RWPE2 (cell line): ENCODE measurements at regions not wholly inside any gene's neighbourhood (a gene's known extent, or its start where the extent isn't known, plus 50 kb on each side); places are given as distances from the start of the nearest gene placed in this dataset.

Experiments used
- ATAC-seq: fragments of 200-7000 bp; cut with Tn5 transposase; 3 replicates; pipeline ENCODE4 v1.9.1; 2021; ENCODE audit warnings: low read depth
- DNase-seq: peaks from one replicate; pipeline ENCODE4 v3.0.0-alpha.2; 2020; ENCODE audit warnings: low spot score
- H3K27ac ChIP-seq: fragments of 450-650 bp; 2 replicates; pipeline ENCODE4 v1.5.1; 2017; ENCODE audit warnings: mild to moderate bottlenecking; ENCODE audit not compliant: poor library complexity, severe bottlenecking
- H3K27me3 ChIP-seq: fragments of 250-450 bp; sonication (Bioruptor Pico); 2 replicates; pipeline ENCODE4 v1.5.1; 2021; ENCODE audit warnings: mild to moderate bottlenecking, moderate library complexity; ENCODE audit not compliant: insufficient read depth, poor library complexity, severe bottlenecking
- H3K36me3 ChIP-seq: fragments of 250-450 bp; sonication (Bioruptor Pico); 2 replicates; pipeline ENCODE4 v1.5.1; 2020; ENCODE audit warnings: low read depth, mild to moderate bottlenecking, moderate library complexity
- H3K4me1 ChIP-seq: fragments of 250-450 bp; sonication (Bioruptor Pico); 2 replicates; pipeline ENCODE4 v1.5.1; 2021; ENCODE audit warnings: mild to moderate bottlenecking, moderate library complexity; ENCODE audit not compliant: insufficient read depth, poor library complexity, severe bottlenecking
- H3K4me3 ChIP-seq: fragments of 250-450 bp; sonication (Bioruptor Pico); 2 replicates; pipeline ENCODE4 v1.5.1; 2021; ENCODE audit warnings: mild to moderate bottlenecking, moderate library complexity; ENCODE audit not compliant: severe bottlenecking
- H3K9me3 ChIP-seq: fragments of 250-450 bp; sonication (Bioruptor Pico); 2 replicates; pipeline ENCODE4 v1.5.1; 2021; ENCODE audit warnings: mild to moderate bottlenecking, moderate library complexity; ENCODE audit not compliant: severe bottlenecking
- TF ChIP-seq, protein P1 (sequence below): fragments of 450-650 bp; IDR thresholded peaks from one replicate; pipeline ENCODE4 v1.5.1; 2017; ENCODE audit warnings: mild to moderate bottlenecking, moderate library complexity; ENCODE audit not compliant: poor library complexity, severe bottlenecking

- Histone ChIP-seq H3K4me3 (no peak overlapping the region), H3K27me3 (peaks cover 8% of the 10 kb centered on the region), H3K36me3 (no peaks in the 10 kb centered on the region), H3K27ac (no peak overlapping the region), H3K4me1 (no peaks in the 10 kb centered on the region), H3K9me3 (no peaks in the 10 kb centered on the region)
- no peak for DNase-seq
- no peak for ATAC-seq
- TF ChIP-seq, protein P1, sequence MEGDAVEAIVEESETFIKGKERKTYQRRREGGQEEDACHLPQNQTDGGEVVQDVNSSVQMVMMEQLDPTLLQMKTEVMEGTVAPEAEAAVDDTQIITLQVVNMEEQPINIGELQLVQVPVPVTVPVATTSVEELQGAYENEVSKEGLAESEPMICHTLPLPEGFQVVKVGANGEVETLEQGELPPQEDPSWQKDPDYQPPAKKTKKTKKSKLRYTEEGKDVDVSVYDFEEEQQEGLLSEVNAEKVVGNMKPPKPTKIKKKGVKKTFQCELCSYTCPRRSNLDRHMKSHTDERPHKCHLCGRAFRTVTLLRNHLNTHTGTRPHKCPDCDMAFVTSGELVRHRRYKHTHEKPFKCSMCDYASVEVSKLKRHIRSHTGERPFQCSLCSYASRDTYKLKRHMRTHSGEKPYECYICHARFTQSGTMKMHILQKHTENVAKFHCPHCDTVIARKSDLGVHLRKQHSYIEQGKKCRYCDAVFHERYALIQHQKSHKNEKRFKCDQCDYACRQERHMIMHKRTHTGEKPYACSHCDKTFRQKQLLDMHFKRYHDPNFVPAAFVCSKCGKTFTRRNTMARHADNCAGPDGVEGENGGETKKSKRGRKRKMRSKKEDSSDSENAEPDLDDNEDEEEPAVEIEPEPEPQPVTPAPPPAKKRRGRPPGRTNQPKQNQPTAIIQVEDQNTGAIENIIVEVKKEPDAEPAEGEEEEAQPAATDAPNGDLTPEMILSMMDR: no peak
Measured at GRCh38 chr2:38223256-38223655, 147.3 kb upstream of the CYP1B1 start.

DNA sequence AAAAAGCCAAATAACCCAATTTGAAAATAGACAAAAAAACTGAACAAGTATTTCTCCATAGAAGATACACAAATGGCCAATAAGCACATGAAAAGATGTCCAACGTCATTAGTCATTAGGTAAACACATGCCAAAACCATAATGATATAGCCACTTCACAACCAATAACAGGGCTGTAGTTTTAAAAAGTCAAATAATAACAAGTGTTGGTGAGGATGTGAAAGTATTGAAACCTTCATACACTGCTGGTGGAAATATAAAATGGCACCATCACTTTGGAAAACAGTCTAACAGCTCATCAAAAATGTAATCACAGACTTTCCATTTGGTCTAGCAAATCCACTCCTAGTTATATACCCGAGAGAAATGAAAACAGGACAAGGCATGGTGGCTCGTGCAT lies 144.2 kb upstream of the CYP1B1 start:
- no peaks in the 10 kb centered on the region for H3K9me3 ChIP-seq
- H3K4me1 ChIP-seq: peaks cover 3% of the 10 kb centered on the region
- no peak overlapping the region for H3K27ac ChIP-seq
- H3K27me3 ChIP-seq: no peaks in the 10 kb centered on the region
- ATAC-seq: no peak
- no peak for DNase-seq
- H3K36me3 ChIP-seq: no peaks in the 10 kb centered on the region
- TF ChIP-seq, protein P1: no peak
- no peak overlapping the region for H3K4me3 ChIP-seq

DNA sequence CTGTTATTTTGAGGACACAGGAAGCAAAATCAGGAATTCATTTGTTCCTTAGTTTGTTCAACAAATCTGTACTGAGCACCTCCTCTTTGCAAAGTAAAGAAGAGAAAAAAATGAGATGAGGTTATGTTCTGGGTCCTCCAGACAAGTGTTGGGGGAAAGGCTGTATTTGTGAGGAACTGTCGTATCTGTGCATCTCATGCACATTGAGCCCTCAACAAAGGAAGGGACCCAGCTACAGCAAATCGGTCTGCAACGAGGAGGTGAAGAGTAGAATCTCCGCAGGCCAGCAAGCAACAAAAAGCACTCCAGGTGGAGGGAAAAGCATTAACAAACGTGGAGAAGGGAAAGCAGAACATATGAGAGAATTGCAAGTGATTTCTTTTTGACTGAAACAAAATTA lies 143.0 kb upstream of the CYP1B1 start:
- TF ChIP-seq, protein P1: no peak
- no peak for ATAC-seq
- no peak overlapping the region for H3K4me3 ChIP-seq
- no peaks in the 10 kb centered on the region for H3K9me3 ChIP-seq
- H3K4me1 ChIP-seq: peaks cover 3% of the 10 kb centered on the region
- no peak overlapping the region for H3K27ac ChIP-seq
- no peaks in the 10 kb centered on the region for H3K27me3 ChIP-seq
- DNase-seq: no peak
- H3K36me3 ChIP-seq: no peaks in the 10 kb centered on the region

GRCh38 chr2:38218591-38218991 lies 142.6 kb upstream of the CYP1B1 start:
- Histone ChIP-seq H3K4me3 (no peak overlapping the region), H3K27ac (no peak overlapping the region), H3K27me3 (no peaks in the 10 kb centered on the region), H3K36me3 (no peaks in the 10 kb centered on the region), H3K9me3 (no peaks in the 10 kb centered on the region), H3K4me1 (peaks cover 3% of the 10 kb centered on the region)
- TF ChIP-seq, protein P1: no peak
- no peak for ATAC-seq
- DNase-seq: no peak

DNA sequence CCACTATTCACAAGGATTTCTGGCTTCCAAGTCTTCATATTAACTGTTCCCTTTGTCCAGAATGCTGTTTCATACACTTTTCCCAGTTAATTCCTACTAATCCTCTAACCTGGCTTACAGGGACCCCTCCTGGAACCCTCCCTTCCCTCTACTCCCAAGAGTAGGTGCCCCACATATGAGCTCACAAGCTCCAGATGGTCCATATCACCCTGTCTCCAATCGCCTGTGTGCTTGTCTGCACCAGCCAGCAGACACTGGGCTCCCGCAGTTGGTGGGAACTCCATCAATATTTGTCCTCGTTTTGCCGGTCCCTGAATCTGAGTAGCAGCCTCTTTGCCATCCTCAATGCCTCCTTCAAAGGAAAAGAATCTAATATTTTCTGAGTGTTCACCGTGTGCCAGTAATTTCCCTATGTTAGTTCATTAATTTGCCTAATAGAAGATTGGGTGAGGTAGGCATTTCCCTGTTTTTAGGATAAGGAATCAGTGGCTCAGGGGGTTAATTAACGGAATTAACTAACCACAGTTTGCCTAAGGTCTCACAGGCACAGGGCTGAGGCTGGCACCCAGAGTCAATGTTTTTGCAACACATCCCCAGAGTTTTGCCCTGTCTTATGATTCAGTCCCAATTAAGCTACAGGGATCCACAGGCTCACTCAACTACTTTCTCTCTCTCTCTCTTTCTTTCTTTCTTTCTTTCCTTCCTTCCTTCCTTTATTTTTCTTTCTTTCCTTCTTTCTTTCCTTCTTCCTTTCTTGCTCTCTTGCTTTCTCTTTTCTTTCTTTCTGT lies 141.6 kb upstream of the CYP1B1 start:
- Histone ChIP-seq H3K9me3 (no peaks in the 10 kb centered on the region), H3K27me3 (no peaks in the 10 kb centered on the region), H3K36me3 (no peaks in the 10 kb centered on the region), H3K27ac (no peak overlapping the region), H3K4me3 (no peak overlapping the region), H3K4me1 (peaks cover 3% of the 10 kb centered on the region)
- TF ChIP-seq, protein P1: no peak
- ATAC-seq (no peak), DNase-seq (no peak)
